DND-41 (cell line): ENCODE measurements at regions not wholly inside any gene's neighbourhood (a gene's known extent, or its start where the extent isn't known, plus 50 kb on each side); places are given as distances from the start of the nearest gene placed in this dataset.
A peak's percentile ranks its signal among the peaks of the same experiment; 100 is the strongest.

ENCODE experiments used
- ATAC-seq: fragments of 200-7000 bp; cut with Tn5 transposase; 3 replicates; pipeline ENCODE4 v1.9.1; 2021; ENCODE audit warnings: low read depth; ENCODE audit not compliant: insufficient read depth
- DNase-seq: peaks from one replicate; pipeline ENCODE4 v3.0.0-alpha.2; 2020
- H2AFZ ChIP-seq: 2 replicates; pipeline ENCODE4 v1.6.0; 2012; ENCODE audit warnings: low read depth, low read length
- H3K27ac ChIP-seq: 2 replicates; pipeline ENCODE4 v1.5.1; 2012; ENCODE audit warnings: low read length, inconsistent platforms
- H3K27me3 ChIP-seq: fragments of 200-600 bp; sonication (generic); 2 replicates; pipeline ENCODE4 v1.6.0; 2012; ENCODE audit warnings: low read length, mild to moderate bottlenecking, inconsistent platforms; ENCODE audit not compliant: insufficient read depth, poor library complexity
- H3K36me3 ChIP-seq: 2 replicates; pipeline ENCODE4 v1.5.1; 2012; ENCODE audit warnings: low read length, inconsistent platforms; ENCODE audit not compliant: insufficient read depth
- H3K4me1 ChIP-seq: 2 replicates; pipeline ENCODE4 v1.5.1; 2012; ENCODE audit warnings: mild to moderate bottlenecking, low read length; ENCODE audit not compliant: insufficient read depth
- H3K4me2 ChIP-seq: 2 replicates; pipeline ENCODE4 v1.6.0; 2012; ENCODE audit warnings: mild to moderate bottlenecking, moderate library complexity, low read length, inconsistent platforms; ENCODE audit not compliant: insufficient read depth
- H3K4me3 ChIP-seq, 2 experiments: fragments of 200-600 bp in 1 of 2; shearing (Covaris generic) in 1 of 2; 2 replicates each; pipeline ENCODE4 v1.5.1; 2012 to 2016; ENCODE audit warnings: inconsistent platforms in 2 of 2, low read length in 2 of 2, mild to moderate bottlenecking in 2 of 2, low read depth in 1 of 2, moderate library complexity in 1 of 2
- H3K79me2 ChIP-seq: 2 replicates; pipeline ENCODE4 v1.6.0; 2012; ENCODE audit warnings: low read length, inconsistent platforms; ENCODE audit not compliant: insufficient read depth
- H3K9ac ChIP-seq: 2 replicates; pipeline ENCODE4 v1.6.0; 2012; ENCODE audit warnings: low read depth, mild to moderate bottlenecking, inconsistent platforms, low read length, moderate library complexity
- H3K9me3 ChIP-seq: 2 replicates; pipeline ENCODE4 v1.5.1; 2012; ENCODE audit warnings: low read length, moderate library complexity, mild to moderate bottlenecking, inconsistent platforms; ENCODE audit not compliant: insufficient read depth, severe bottlenecking
- H4K20me1 ChIP-seq: 2 replicates; pipeline ENCODE4 v1.6.0; 2012; ENCODE audit warnings: low read length; ENCODE audit not compliant: insufficient read depth
- EZH2 ChIP-seq: IDR thresholded peaks from 3 replicates; pipeline ENCODE4 v1.6.1; 2012; ENCODE audit warnings: borderline replicate concordance, low read depth, mild to moderate bottlenecking, moderate library complexity, low read length, inconsistent platforms; ENCODE audit not compliant: severe bottlenecking
- TF ChIP-seq, protein P1 (sequence below): IDR thresholded peaks from 2 replicates; pipeline ENCODE4 v1.5.1; 2012; ENCODE audit warnings: borderline replicate concordance, low read length, moderate library complexity, mild to moderate bottlenecking; ENCODE audit not compliant: poor library complexity, severe bottlenecking; ENCODE audit errors: extremely low read depth

DNA sequence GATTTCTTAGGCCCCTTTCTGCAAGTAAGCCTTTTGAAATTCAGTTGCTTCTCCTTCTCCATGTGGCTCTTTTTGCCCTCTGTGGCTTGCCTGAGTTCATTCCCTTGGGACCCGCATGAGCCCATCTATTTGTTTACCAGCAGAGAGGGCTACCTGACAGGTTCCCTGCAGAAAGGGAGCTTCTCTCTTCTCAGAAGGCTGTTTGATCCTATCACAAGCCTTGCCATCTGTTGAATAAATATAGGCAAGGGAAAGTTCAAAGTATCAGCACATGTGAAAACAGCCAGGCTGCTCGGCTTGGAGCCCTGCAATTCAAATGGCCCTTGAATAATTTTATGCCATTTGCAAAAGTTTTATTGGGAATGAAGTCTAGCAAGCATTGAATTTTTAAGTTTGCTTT, 720.2 kb upstream of the FZD8 start:
- Histone ChIP-seq H2AFZ (no peak overlapping the region), H3K4me2 (peak overlapping the region; percentile 5), H3K9me3 (peaks cover 3% of the 10 kb centered on the region), H3K9ac (peak overlapping the region; percentile 26; the same call in 1 of the 2 replicates), H3K36me3 (no peaks in the 10 kb centered on the region), H3K4me1 (peaks cover 75% of the 10 kb centered on the region), H3K4me3 (no peak overlapping the region), H3K27ac (peak overlapping the region; percentile 66), H3K27me3 (no peaks in the 10 kb centered on the region), H4K20me1 (no peaks in the 10 kb centered on the region), H3K79me2 (no peaks in the 10 kb centered on the region)
- DNase-seq (peak; percentile 39), ATAC-seq (peak; percentile 58; the same call in 2 of the 3 replicates)
- TF ChIP-seq, protein P1, sequence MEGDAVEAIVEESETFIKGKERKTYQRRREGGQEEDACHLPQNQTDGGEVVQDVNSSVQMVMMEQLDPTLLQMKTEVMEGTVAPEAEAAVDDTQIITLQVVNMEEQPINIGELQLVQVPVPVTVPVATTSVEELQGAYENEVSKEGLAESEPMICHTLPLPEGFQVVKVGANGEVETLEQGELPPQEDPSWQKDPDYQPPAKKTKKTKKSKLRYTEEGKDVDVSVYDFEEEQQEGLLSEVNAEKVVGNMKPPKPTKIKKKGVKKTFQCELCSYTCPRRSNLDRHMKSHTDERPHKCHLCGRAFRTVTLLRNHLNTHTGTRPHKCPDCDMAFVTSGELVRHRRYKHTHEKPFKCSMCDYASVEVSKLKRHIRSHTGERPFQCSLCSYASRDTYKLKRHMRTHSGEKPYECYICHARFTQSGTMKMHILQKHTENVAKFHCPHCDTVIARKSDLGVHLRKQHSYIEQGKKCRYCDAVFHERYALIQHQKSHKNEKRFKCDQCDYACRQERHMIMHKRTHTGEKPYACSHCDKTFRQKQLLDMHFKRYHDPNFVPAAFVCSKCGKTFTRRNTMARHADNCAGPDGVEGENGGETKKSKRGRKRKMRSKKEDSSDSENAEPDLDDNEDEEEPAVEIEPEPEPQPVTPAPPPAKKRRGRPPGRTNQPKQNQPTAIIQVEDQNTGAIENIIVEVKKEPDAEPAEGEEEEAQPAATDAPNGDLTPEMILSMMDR, result peak; percentile 38
- TF ChIP-seq EZH2, result no peak

DNA sequence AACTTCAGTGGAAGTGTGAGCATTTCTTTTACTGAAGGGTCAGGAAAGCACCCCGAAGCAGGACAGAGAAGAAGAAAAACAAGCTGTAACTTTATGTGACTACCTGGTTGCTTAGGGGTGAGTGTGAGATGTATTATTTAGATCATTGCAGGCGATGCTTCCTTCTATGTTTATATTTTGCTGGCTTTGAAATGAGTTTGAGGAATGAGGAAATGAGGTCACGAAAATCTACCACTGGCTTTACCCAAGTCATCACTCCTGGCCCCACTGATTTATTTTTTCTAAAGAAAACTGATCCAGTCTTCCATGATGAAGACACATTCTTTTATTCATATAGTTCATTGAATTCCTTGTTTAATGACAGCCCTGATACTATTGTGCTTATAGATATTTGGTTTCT, 716.6 kb upstream of the FZD8 start:
- Histone ChIP-seq H3K9ac (no peak overlapping the region), H3K4me2 (no peak overlapping the region), H3K27me3 (no peaks in the 10 kb centered on the region), H3K36me3 (no peaks in the 10 kb centered on the region), H4K20me1 (no peaks in the 10 kb centered on the region), H3K4me1 (peaks cover 43% of the 10 kb centered on the region), H3K79me2 (no peaks in the 10 kb centered on the region), H3K4me3 (no peak overlapping the region), H3K9me3 (no peaks in the 10 kb centered on the region), H3K27ac (no peak overlapping the region), H2AFZ (no peak overlapping the region)
- no peak for ATAC-seq
- no peak for DNase-seq
- no peak for TF ChIP-seq EZH2
- TF ChIP-seq, protein P1, result no peak

DNA sequence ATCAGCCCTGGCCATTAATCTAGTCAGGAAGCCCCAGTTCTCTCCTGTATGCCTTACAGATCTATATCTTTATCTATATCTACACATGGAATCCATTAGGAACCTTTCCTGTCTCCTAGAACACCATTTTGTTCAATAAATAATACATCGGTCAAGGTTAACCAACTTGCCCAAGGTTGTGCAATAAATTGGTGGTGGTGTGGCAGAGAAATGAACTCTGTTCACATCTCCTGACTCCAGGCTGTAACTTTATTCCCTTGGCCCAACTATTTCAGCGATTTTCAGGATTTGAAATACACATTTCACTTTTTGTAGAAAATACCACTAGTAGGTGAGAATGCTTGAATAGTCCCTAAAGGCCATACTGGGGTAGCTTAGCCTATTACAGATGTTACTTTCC, 712.5 kb upstream of the FZD8 start:
- TF ChIP-seq EZH2, result no peak
- TF ChIP-seq, protein P1, result no peak
- Histone ChIP-seq H2AFZ (no peak overlapping the region), H3K36me3 (no peaks in the 10 kb centered on the region), H3K9me3 (no peaks in the 10 kb centered on the region), H3K4me3 (no peak overlapping the region), H3K27me3 (no peaks in the 10 kb centered on the region), H4K20me1 (no peaks in the 10 kb centered on the region), H3K4me2 (no peak overlapping the region), H3K79me2 (no peaks in the 10 kb centered on the region), H3K27ac (no peak overlapping the region), H3K4me1 (peaks cover 3% of the 10 kb centered on the region), H3K9ac (no peak overlapping the region)
- DNase-seq, result no peak
- ATAC-seq, result no peak

DNA sequence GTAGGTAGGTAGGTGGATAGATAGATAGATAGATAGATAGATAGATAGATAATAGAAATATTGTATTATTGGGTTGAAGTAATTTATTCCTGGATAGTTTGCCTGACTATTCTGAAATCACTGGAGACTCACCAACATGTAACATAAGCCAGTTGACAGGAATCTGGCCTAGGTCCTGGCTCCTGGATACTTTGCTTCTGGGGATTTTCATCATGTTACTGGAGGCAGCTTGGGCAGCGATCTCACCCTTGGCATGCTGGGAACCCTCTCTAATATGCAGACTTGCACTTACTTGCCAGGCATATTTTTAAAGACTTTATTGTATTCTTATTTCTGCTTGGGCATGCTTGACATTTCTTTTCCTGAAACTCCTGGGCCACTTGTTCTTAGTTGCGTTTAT, 709.1 kb upstream of the FZD8 start:
- H4K20me1 ChIP-seq, result no peaks in the 10 kb centered on the region
- H3K27ac ChIP-seq, result no peak overlapping the region
- H3K4me2 ChIP-seq, result no peak overlapping the region
- DNase-seq (no peak), ATAC-seq (no peak)
- no peaks in the 10 kb centered on the region for H3K4me1 ChIP-seq
- H2AFZ ChIP-seq, result no peak overlapping the region
- H3K9me3 ChIP-seq, result no peaks in the 10 kb centered on the region
- H3K79me2 ChIP-seq, result no peaks in the 10 kb centered on the region
- H3K36me3 ChIP-seq, result no peaks in the 10 kb centered on the region
- no peak overlapping the region for H3K4me3 ChIP-seq
- TF ChIP-seq, protein P1, result no peak
- TF ChIP-seq EZH2, result no peak
- no peaks in the 10 kb centered on the region for H3K27me3 ChIP-seq
- no peak overlapping the region for H3K9ac ChIP-seq
